ENCODE measurements at regions not wholly inside any gene's neighbourhood (a gene's known extent, or its start where the extent isn't known, plus 50 kb on each side); places are given as distances from the start of the nearest gene placed in this dataset.

GRCh38 chr9:108666240-108666784 is 189.5 kb downstream of the ACTL7B start:
- H3K4me3 Mint-ChIP-seq, result no peak overlapping the region
- no peaks in the 10 kb centered on the region for H3K27me3 Mint-ChIP-seq (ENCODE audit: low read depth)
- no peak overlapping the region for H3K27ac Mint-ChIP-seq (ENCODE audit: unreplicated experiment)
- TF ChIP-seq CTCF (conservative IDR thresholded peaks at IDR 0.05), result no peak
- peaks cover 2% of the 10 kb centered on the region for H3K9me3 Mint-ChIP-seq
- no peak for DNase-seq (ENCODE audit: low read depth, low spot score)
- H3K36me3 Mint-ChIP-seq (ENCODE audit: low read depth), result no peaks in the 10 kb centered on the region
- H3K4me1 Mint-ChIP-seq, result no peaks in the 10 kb centered on the region

- Mint-ChIP-seq H3K4me3 (no peak overlapping the region), H3K36me3 (ENCODE audit: low read depth) (no peaks in the 10 kb centered on the region), H3K9me3 (peaks cover 2% of the 10 kb centered on the region), H3K27me3 (ENCODE audit: low read depth) (no peaks in the 10 kb centered on the region), H3K4me1 (no peaks in the 10 kb centered on the region), H3K27ac (ENCODE audit: unreplicated experiment) (no peak overlapping the region)
- TF ChIP-seq CTCF (conservative IDR thresholded peaks at IDR 0.05), result no peak
- DNase-seq (ENCODE audit: low read depth, low spot score), result no peak
These were observed 190.1 kb downstream of the ACTL7B start for GRCh38 chr9:108665521-108666239.

GRCh38 chr9:108664309-108665255 is 191.2 kb downstream of the ACTL7B start:
- no peaks in the 10 kb centered on the region for H3K36me3 Mint-ChIP-seq (ENCODE audit: low read depth)
- no peak overlapping the region for H3K27ac Mint-ChIP-seq (ENCODE audit: unreplicated experiment)
- no peak overlapping the region for H3K4me3 Mint-ChIP-seq
- H3K4me1 Mint-ChIP-seq, result no peaks in the 10 kb centered on the region
- H3K9me3 Mint-ChIP-seq, result no peaks in the 10 kb centered on the region
- no peaks in the 10 kb centered on the region for H3K27me3 Mint-ChIP-seq (ENCODE audit: low read depth)
- DNase-seq (ENCODE audit: low read depth, low spot score), result no peak
- TF ChIP-seq CTCF (conservative IDR thresholded peaks at IDR 0.05), result no peak

- Mint-ChIP-seq H3K27ac (ENCODE audit: unreplicated experiment) (no peak overlapping the region), H3K4me3 (no peak overlapping the region), H3K27me3 (ENCODE audit: low read depth) (no peaks in the 10 kb centered on the region), H3K9me3 (peaks cover 4% of the 10 kb centered on the region), H3K4me1 (no peaks in the 10 kb centered on the region), H3K36me3 (ENCODE audit: low read depth) (peaks cover 5% of the 10 kb centered on the region)
- DNase-seq (ENCODE audit: low read depth, low spot score), result no peak
- no peak for TF ChIP-seq CTCF (conservative IDR thresholded peaks at IDR 0.05)
These were observed 192.4 kb downstream of the ACTL7B start for GRCh38 chr9:108663422-108663821.

- Mint-ChIP-seq H3K9me3 (peaks cover 4% of the 10 kb centered on the region), H3K27ac (ENCODE audit: unreplicated experiment) (no peak overlapping the region)
These were observed 192.8 kb downstream of the ACTL7B start for GRCh38 chr9:108662956-108663355.

More at GRCh38 chr9:108662956-108663355, 192.8 kb downstream of the ACTL7B start:
- Mint-ChIP-seq H3K36me3 (ENCODE audit: low read depth) (peaks cover 5% of the 10 kb centered on the region), H3K4me3 (no peak overlapping the region), H3K27me3 (ENCODE audit: low read depth) (no peaks in the 10 kb centered on the region), H3K4me1 (no peaks in the 10 kb centered on the region)
- DNase-seq (ENCODE audit: low read depth, low spot score), result no peak
- TF ChIP-seq CTCF (conservative IDR thresholded peaks at IDR 0.05), result no peak

Measured in neural crest cell (in vitro differentiated cells).